GM12864 (cell line): ENCODE measurements at regions not wholly inside any gene's neighbourhood (a gene's known extent, or its start where the extent isn't known, plus 50 kb on each side); places are given as distances from the start of the nearest gene placed in this dataset.
"Not testable (repeated sequence)": the region's sequence is repeated elsewhere in the genome, so short reads cannot be mapped to it uniquely, and the experiment has no call there.

ENCODE experiments used
- DNase-seq: peaks from one replicate; pipeline ENCODE4 v3.0.0-alpha.2; 2011; ENCODE audit warnings: low read depth
- H3K4me3 ChIP-seq: 2 replicates; pipeline ENCODE4 v1.5.1; 2011; ENCODE audit warnings: mild to moderate bottlenecking, low read depth, low read length, control low read depth
- TF ChIP-seq, protein P1 (sequence below): IDR thresholded peaks from 2 replicates; pipeline ENCODE4 v1.5.1; 2011; ENCODE audit warnings: low read depth, mild to moderate bottlenecking, moderate library complexity, low read length, control low read depth, inconsistent platforms; ENCODE audit errors: missing control alignments

DNA sequence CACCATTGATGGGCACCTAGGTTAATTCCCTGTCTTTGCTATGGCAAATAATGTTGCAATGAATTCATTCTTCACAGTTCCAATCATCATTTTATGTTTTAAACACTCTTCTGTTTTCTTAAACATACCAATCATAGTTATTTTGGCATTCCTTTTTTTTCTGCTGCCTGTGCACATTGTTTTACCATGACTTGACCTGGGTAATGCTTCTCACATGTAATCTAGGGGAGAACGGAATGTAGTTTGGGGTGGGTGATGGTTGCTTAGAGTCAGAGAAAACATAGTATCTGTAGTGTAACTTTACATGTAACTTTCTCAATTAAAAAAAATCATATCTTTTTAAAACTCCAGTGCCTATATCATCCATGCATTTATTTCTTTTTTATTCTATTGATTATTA lies 1945.3 kb upstream of the RAG2 start:
- H3K4me3 ChIP-seq, result no peak overlapping the region
- no peak for DNase-seq

DNA sequence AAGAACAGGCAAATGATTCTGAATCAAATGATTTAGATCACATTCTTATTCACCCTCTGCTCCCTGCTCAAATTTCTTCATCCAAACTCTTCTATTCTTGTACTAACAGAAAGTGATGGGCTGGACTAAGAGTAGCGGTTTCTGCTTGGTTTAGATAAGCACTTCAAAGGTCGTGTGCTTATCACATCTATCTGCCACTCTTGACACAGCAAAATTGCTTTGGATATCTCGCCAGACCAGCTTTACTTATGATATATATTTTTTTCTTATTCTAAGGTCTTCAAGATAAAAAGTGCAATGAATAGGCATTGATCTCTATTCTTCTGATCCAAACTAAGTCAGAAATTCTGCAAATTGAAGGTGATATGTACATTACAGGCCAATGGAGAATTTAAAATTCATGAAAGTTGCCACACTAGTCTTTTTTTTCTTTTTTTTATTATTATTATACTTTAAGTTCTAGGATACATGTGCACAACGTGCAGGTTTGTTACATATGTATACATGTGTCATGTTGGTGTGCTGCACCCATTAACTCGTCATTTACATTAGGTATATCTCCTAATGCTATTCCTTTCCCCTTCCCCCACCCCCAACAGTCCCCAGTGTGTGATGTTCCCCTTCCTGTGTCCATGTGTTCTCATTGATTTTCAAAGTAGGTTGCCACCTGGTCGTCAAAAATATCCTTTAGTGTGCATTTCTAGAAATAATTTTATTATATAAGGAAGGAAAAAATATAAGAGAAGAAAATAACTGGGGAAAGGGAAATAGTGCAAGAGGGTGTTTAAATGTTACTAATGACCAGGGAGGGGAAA lies 1941.0 kb upstream of the RAG2 start:
- TF ChIP-seq, protein P1, sequence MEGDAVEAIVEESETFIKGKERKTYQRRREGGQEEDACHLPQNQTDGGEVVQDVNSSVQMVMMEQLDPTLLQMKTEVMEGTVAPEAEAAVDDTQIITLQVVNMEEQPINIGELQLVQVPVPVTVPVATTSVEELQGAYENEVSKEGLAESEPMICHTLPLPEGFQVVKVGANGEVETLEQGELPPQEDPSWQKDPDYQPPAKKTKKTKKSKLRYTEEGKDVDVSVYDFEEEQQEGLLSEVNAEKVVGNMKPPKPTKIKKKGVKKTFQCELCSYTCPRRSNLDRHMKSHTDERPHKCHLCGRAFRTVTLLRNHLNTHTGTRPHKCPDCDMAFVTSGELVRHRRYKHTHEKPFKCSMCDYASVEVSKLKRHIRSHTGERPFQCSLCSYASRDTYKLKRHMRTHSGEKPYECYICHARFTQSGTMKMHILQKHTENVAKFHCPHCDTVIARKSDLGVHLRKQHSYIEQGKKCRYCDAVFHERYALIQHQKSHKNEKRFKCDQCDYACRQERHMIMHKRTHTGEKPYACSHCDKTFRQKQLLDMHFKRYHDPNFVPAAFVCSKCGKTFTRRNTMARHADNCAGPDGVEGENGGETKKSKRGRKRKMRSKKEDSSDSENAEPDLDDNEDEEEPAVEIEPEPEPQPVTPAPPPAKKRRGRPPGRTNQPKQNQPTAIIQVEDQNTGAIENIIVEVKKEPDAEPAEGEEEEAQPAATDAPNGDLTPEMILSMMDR, result no peak
- H3K4me3 ChIP-seq, result no peak overlapping the region
- DNase-seq, result no peak

More for the DNA sequence above, 1945.3 kb upstream of the RAG2 start:
- TF ChIP-seq, protein P1, result no peak

DNA sequence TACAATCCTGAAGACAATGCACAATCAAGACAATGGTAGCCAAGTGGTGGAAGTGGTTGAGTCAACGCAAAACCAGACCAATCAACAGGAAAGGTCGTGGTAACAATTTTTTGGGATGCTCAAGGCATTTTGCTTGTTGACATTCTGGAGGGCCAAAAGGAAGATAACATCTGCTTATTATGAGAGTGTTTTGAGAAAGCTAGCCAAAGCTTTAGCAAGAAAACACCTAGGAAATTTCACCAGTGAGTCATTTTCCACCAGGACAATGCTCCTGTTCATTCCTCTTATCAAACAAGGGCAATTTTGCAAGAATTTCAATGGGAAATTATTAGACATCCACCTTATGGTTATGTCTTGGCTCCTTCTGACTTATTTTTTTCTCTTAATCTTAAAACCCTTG lies 1932.2 kb upstream of the RAG2 start:
- H3K4me3 ChIP-seq, result no peak overlapping the region
- no peak for DNase-seq
- TF ChIP-seq, protein P1, result no peak

DNA sequence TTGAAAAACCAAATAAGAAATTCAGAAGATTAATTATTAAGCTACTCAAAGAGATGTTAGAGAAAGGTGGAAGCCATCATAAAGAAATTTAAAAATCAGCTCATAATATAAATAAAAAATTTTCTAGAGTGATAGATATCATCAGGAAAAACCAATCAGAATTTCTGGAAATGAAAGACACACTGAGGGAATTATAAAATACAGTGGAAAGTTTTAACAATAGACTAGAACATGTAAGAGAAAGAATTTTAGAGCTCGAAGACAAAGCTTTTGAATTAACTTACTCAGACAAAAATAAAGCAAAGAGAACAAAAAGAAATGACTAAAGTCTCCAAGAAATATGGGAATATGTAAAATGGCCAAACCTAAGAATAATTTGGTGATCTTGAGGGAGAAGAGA lies 1926.9 kb upstream of the RAG2 start:
- no peak overlapping the region for H3K4me3 ChIP-seq
- no peak for DNase-seq
- TF ChIP-seq, protein P1, result no peak

DNA sequence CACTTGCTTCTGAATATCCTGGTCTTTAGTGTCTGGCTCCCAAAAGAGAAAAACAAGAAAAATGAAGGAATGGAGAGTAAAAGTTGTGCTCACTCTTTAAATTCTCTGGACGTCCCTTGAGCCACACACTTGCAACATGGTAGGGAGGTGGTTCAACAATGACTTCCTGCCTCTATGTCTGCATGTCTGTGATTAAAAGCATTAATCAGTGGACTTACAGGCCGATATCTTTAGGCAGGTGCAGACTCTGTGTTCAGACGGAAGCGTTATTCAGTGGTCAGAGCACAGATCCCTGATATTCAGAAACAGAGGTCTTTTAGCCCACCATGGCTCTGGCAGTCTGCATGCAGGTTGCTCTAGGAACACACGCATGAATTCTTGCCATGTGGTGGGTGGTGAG lies 1920.0 kb upstream of the RAG2 start:
- TF ChIP-seq, protein P1, result no peak
- no peak for DNase-seq

DNA sequence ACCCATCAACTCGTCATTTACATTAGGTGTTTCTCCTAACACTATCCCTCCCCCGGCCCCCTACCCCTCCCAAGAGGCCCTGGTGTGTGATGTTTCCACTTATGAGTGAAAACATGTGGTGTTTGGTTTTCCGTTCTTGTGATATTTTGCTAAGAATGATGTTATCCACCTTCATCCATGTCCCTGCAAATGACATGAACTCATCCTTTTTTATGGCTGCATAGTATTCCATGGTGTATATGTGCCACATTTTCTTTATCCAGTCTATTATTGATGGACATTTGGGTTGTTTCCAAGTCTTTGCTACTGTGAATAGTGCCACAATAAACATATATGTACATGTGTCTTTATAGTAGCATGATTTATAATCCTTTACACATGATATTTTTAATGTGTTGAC lies 1914.8 kb upstream of the RAG2 start:
- not testable (repeated sequence) for H3K4me3 ChIP-seq, DNase-seq

More for the DNA sequence above, 1920.0 kb upstream of the RAG2 start:
- no peak overlapping the region for H3K4me3 ChIP-seq

DNA sequence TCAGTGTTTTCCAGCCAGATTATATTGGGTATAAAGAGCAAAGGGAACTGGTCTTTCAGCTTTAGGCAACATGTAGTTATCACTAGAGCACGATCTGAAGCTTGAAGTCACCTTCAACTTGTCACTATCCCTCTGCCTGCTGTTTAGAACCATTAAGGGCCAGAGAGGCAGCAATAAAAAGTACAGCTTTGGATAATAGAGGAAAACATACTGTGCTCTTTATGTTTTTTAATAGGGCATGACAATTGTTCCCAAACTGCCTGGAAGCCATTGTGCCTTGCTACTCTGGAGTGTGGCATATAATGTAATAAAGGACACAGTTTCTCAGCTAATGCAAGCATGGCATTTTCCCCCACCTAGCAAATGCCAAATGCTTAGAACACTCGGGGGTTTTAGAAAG lies 1912.0 kb upstream of the RAG2 start:
- H3K4me3 ChIP-seq, result no peak overlapping the region
- TF ChIP-seq, protein P1, result no peak
- DNase-seq, result no peak
